Vagina (tissue), 2 donors: ENCODE measurements at regions not wholly inside any gene's neighbourhood (a gene's known extent, or its start where the extent isn't known, plus 50 kb on each side); places are given as distances from the start of the nearest gene placed in this dataset.

ENCODE experiments used
- POLR2A ChIP-seq, 2 donors: fragments of 450-650 bp; IDR thresholded peaks; one replicate each; pipeline ENCODE4 v1.6.1; 2017; ENCODE audit warnings: antibody characterized with exemption in 2 of 2, mild to moderate bottlenecking in 2 of 2, moderate library complexity in 2 of 2
- POLR2AphosphoS5 ChIP-seq, 2 donors: sonication (generic); formaldehyde crosslinking; IDR thresholded peaks; one replicate each; pipeline ENCODE4 v1.9.0; 2017; ENCODE audit warnings: antibody characterized with exemption in 2 of 2, mild to moderate bottlenecking in 2 of 2, low read depth in 1 of 2; ENCODE audit not compliant: insufficient read depth in 1 of 2
- TF ChIP-seq, protein P1 (sequence below), 3 experiments: fragments of 450-650 bp in 2 of 3; fragments of 200-600 bp in 1 of 3; sonication (generic) in 1 of 3; IDR thresholded peaks; one replicate each; pipeline ENCODE4 v1.5.1; 2017 to 2019; ENCODE audit warnings: antibody characterized with exemption in 3 of 3, mild to moderate bottlenecking in 2 of 3, moderate library complexity in 2 of 3

DNA sequence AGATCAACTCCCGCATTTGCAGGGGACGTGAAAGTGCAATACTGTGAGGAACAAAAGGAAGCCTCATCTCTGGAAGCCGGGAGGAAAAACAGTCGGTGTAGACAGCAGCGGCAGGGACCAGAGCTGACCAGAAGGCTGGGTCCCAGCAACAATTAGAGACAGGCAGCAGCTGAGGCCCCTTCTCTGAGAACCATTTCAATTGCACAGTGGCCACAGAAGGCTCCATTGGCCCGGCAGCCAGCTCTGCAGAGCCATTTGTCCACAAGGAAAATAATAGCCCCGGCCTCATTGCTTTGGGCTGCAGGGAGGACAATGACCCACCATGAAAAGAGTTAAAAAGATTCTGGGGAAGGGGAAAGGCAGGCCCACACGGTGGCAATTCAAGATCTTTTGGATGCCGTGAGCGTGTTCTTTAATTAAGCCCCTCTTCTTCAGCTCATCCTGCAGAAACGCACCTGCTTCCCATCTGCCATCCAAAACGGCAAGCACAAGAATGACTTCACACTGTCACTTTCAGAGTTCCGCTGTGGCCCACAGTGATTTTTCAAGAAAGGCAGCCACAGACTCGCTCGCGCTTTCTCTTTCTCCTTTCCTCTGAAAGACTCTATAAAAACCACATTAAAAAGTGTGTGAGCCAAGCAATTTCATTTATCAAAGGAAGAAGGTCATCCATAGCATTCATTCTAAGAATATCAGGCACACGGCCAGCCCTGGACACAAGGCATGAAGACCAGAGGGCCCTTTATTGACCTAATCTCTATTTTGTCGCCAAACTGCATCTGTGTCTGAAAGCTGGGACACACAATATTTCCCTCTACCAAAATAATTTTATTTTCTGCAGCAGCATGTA, 293.6 kb downstream of the SOX11 start:
- TF ChIP-seq, protein P1, sequence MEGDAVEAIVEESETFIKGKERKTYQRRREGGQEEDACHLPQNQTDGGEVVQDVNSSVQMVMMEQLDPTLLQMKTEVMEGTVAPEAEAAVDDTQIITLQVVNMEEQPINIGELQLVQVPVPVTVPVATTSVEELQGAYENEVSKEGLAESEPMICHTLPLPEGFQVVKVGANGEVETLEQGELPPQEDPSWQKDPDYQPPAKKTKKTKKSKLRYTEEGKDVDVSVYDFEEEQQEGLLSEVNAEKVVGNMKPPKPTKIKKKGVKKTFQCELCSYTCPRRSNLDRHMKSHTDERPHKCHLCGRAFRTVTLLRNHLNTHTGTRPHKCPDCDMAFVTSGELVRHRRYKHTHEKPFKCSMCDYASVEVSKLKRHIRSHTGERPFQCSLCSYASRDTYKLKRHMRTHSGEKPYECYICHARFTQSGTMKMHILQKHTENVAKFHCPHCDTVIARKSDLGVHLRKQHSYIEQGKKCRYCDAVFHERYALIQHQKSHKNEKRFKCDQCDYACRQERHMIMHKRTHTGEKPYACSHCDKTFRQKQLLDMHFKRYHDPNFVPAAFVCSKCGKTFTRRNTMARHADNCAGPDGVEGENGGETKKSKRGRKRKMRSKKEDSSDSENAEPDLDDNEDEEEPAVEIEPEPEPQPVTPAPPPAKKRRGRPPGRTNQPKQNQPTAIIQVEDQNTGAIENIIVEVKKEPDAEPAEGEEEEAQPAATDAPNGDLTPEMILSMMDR (IDR thresholded peaks at IDR 0.05), result no peak
- TF ChIP-seq POLR2A (IDR thresholded peaks at IDR 0.05) (no peak), POLR2AphosphoS5 (IDR thresholded peaks at IDR 0.05; ENCODE audit: insufficient read depth in 1 of 2, low read depth in 1 of 2) (no peak)
